SU-DHL-6 (cell line): ENCODE measurements at regions not wholly inside any gene's neighbourhood (a gene's known extent, or its start where the extent isn't known, plus 50 kb on each side); places are given as distances from the start of the nearest gene placed in this dataset.
"Not testable (repeated sequence)": the region's sequence is repeated elsewhere in the genome, so short reads cannot be mapped to it uniquely, and the experiment has no call there.

Experiments
- H2AFZ ChIP-seq: fragments of 200-600 bp; sonication (generic); 2 replicates; pipeline ENCODE4 v1.6.1; 2014; ENCODE audit warnings: low read depth, mild to moderate bottlenecking, moderate library complexity, mixed read lengths, antibody characterized with exemption, low read length; ENCODE audit not compliant: severe bottlenecking
- H3F3A ChIP-seq: fragments of 200-600 bp; shearing (Covaris generic); 2 replicates; pipeline ENCODE4 v1.6.0; 2016; ENCODE audit warnings: antibody characterized with exemption, mild to moderate bottlenecking; ENCODE audit not compliant: insufficient read depth
- H3K27ac ChIP-seq: fragments of 200-600 bp; sonication (generic); 2 replicates; pipeline ENCODE4 v1.5.1; 2016; ENCODE audit warnings: low read depth, mild to moderate bottlenecking, low read length, moderate library complexity, mixed read lengths
- H3K27me3 ChIP-seq: fragments of 200-600 bp; sonication (generic), shearing (Covaris generic); 2 replicates; pipeline ENCODE4 v1.6.0; 2014; ENCODE audit warnings: mild to moderate bottlenecking, low read length
- H3K36me3 ChIP-seq: fragments of 200-600 bp; sonication (generic); 2 replicates; pipeline ENCODE4 v1.6.1; 2014; ENCODE audit warnings: mild to moderate bottlenecking, low read length, mixed read lengths
- H3K4me2 ChIP-seq: fragments of 300-600, 200-600 bp; shearing (Covaris generic), sonication (generic); 2 replicates; pipeline ENCODE4 v1.6.0; 2014; ENCODE audit warnings: low read length, low read depth, mild to moderate bottlenecking; ENCODE audit not compliant: poor library complexity, severe bottlenecking
- H3K4me3 ChIP-seq: fragments of 200-600 bp; sonication (generic); 2 replicates; pipeline ENCODE4 v1.5.1; 2014; ENCODE audit warnings: antibody characterized with exemption, low read length, mild to moderate bottlenecking, mixed read lengths; ENCODE audit not compliant: insufficient read depth, poor library complexity, severe bottlenecking
- H3K79me2 ChIP-seq: fragments of 200-600 bp; sonication (generic); 2 replicates; pipeline ENCODE4 v1.6.1; 2014; ENCODE audit warnings: mild to moderate bottlenecking, low read length, moderate library complexity; ENCODE audit not compliant: insufficient read depth
- H3K9ac ChIP-seq: fragments of 200-600 bp; sonication (generic); 2 replicates; pipeline ENCODE4 v1.7.0; 2014; ENCODE audit warnings: mild to moderate bottlenecking, low read length
- H3K9me2 ChIP-seq: fragments of 200-600 bp; sonication (generic); replicated peaks from 2 replicates; pipeline ENCODE4 v1.6.1; 2014; ENCODE audit warnings: low read length; ENCODE audit not compliant: insufficient read depth
- H3K9me3 ChIP-seq: fragments of 200-600 bp; sonication (generic); 2 replicates; pipeline ENCODE4 v1.6.1; 2014; ENCODE audit warnings: low read length, mixed read lengths; ENCODE audit not compliant: insufficient read depth
- H4K20me1 ChIP-seq: fragments of 200-600 bp; sonication (generic); 2 replicates; pipeline ENCODE4 v1.6.1; 2014; ENCODE audit warnings: low read depth, mild to moderate bottlenecking, antibody characterized with exemption, low read length, moderate library complexity, mixed read lengths

DNA sequence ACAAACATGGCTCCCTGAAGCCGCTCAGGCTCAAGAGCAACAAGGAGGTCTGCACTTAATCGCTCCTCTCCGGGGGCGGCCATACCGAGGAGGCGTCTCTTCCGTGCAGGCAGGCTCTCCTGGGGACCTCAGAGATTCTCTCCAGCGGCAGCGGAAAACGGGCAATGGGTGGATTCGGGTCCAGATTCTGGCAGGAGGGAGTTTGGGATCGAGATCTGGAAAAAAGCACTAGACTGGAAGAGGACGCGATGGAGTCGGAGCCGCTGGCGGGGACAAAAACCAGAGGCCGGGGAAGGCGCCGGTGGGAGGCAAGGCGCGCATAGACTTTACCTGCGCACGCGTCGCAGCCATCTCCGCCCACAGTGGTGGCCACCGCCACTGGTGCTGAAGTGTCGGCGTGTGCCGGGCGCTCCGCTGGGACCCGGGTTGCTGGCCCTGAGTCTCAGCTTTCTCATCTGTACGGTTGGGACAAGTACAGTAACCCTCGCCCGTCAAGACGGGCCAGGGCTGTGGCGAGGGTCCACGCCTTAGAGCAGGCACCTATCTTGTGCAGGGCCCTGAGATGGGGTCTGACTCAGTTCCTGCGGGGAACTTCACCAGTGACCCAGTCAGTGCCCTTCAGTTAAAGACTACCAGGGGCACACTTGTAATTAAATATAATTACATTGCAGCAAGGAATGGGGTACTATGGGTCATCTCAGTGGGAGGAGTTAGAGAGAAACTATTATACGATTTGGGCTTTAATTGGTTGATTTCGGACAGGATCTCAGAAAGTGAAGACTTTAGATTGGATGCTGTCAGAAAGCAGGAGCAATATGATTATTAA lies 454.1 kb downstream of the SPATA31A1 start:
- Histone ChIP-seq H2AFZ (peak overlapping the region; percentile 97), H3K27ac (peak overlapping the region; percentile 51; the same call in 1 of the 2 replicates), H3K9ac (peak overlapping the region; percentile 64), H3K4me2 (peak overlapping the region; percentile 61), H3K4me3 (peak overlapping the region; percentile 60)
- not testable (repeated sequence) for H3K9me2 ChIP-seq, H3K79me2 ChIP-seq, H3K36me3 ChIP-seq, H3K27me3 ChIP-seq, H3K9me3 ChIP-seq, H3F3A ChIP-seq, H4K20me1 ChIP-seq

DNA sequence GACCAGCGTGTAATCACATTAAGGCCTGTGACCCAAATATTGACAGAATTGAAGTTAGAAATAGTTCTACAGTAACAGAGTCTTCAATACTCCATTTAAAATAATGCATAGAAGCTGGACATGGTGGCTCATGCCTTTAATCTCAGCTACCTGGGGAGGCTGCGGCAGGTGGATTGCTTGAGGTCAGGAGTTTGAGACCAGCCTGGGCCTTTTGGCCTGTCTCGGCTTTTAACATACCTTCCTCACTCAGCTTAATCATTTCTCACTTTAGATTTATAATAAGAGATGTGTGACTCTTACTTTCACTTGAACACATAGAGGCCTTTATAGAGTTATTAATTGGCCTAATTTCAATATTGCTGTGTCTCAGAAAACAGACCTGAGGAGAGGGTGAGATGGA lies 454.9 kb downstream of the SPATA31A1 start:
- not testable (repeated sequence) for H3K9me3 ChIP-seq, H3K9ac ChIP-seq, H3K4me3 ChIP-seq, H3K27ac ChIP-seq, H3K27me3 ChIP-seq, H3K4me2 ChIP-seq, H3F3A ChIP-seq, H2AFZ ChIP-seq, H3K9me2 ChIP-seq, H3K36me3 ChIP-seq, H3K79me2 ChIP-seq, H4K20me1 ChIP-seq

DNA sequence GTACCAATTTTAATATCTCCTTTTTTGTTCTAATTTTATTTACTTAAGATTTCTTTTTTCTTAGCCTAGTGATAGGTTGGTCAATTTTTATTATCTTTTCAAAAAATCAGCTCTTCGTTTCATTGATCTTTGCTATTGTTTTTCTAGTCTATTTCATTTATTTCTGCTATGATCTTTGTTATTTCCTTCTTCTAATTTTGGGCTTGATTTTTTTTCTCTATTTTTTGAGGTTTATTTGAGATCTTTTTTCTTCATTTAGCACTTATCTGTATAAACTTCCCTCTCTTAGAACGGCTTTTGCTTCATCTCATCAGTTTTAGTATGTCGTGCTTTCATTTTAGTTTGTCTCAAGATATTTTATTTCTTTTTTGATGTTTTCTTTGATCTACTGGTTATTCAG lies 456.1 kb downstream of the SPATA31A1 start:
- not testable (repeated sequence) for H3F3A ChIP-seq, H3K4me2 ChIP-seq, H2AFZ ChIP-seq, H3K27me3 ChIP-seq, H3K27ac ChIP-seq, H4K20me1 ChIP-seq, H3K9me2 ChIP-seq, H3K79me2 ChIP-seq, H3K9me3 ChIP-seq, H3K9ac ChIP-seq, H3K4me3 ChIP-seq, H3K36me3 ChIP-seq

DNA sequence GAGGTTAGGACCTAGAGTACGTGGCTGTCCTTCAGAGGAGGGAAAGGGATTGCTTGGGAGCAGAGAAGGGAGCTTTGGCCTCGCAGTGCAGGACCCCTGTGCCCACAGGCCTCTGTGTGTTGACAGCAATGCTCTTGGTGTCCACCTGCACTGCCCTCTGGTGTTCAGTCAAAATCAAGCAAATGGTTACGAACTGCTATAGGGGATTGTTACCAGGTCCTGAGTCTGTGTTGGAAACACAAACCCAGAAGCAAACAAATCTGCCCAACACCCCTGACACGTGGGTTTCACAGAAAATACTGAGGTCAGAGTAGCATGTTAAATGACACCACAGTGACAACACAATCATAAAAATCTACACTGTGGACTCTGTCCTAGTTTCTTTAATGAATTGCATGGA lies 473.0 kb downstream of the SPATA31A1 start:
- H3K4me3 ChIP-seq, H4K20me1 ChIP-seq, H2AFZ ChIP-seq, H3F3A ChIP-seq, H3K9me2 ChIP-seq, H3K79me2 ChIP-seq, H3K27ac ChIP-seq, H3K9me3 ChIP-seq, H3K9ac ChIP-seq, H3K27me3 ChIP-seq, H3K36me3 ChIP-seq, H3K4me2 ChIP-seq: not testable (repeated sequence)
